GM23338 (cell line): ENCODE measurements at regions not wholly inside any gene's neighbourhood (a gene's known extent, or its start where the extent isn't known, plus 50 kb on each side); places are given as distances from the start of the nearest gene placed in this dataset.

Source experiments
- ATAC-seq: fragments of 200-7000 bp; cut with Tn5 transposase; 3 replicates; pipeline ENCODE4 v1.9.1; 2020
- DNase-seq: peaks from one replicate; pipeline ENCODE4 v3.0.0-alpha.2; 2015; ENCODE audit warnings: low spot score
- H2AFZ ChIP-seq: fragments of 200-600 bp; sonication (generic); 2 replicates; pipeline ENCODE4 v1.8.0; 2016; ENCODE audit warnings: antibody characterized with exemption, mild to moderate bottlenecking, moderate library complexity
- H3F3A ChIP-seq: fragments of 200-600 bp; sonication (generic); replicated peaks from 2 replicates; pipeline ENCODE4 v1.8.0; 2017; ENCODE audit warnings: antibody characterized with exemption, mixed run types, low read depth
- H3K27ac ChIP-seq: fragments of 200-600 bp; sonication (generic); 2 replicates; pipeline ENCODE4 v1.6.1; 2016; ENCODE audit warnings: low read depth
- H3K27me3 ChIP-seq: fragments of 200-600 bp; sonication (generic); 2 replicates; pipeline ENCODE4 v1.8.0; 2016; ENCODE audit warnings: mild to moderate bottlenecking, mixed run types, moderate library complexity; ENCODE audit not compliant: insufficient read depth
- H3K36me3 ChIP-seq: fragments of 200-600 bp; sonication (generic); 2 replicates; pipeline ENCODE4 v1.8.0; 2016; ENCODE audit warnings: mild to moderate bottlenecking; ENCODE audit not compliant: insufficient read depth
- H3K4me1 ChIP-seq: fragments of 200-600 bp; sonication (generic); 2 replicates; pipeline ENCODE4 v1.8.0; 2016; ENCODE audit warnings: mild to moderate bottlenecking, moderate library complexity; ENCODE audit not compliant: insufficient read depth
- H3K4me2 ChIP-seq: fragments of 200-600 bp; sonication (generic); 2 replicates; pipeline ENCODE4 v1.7.1; 2017; ENCODE audit warnings: mixed run types
- H3K4me3 ChIP-seq: fragments of 200-600 bp; sonication (generic); 2 replicates; pipeline ENCODE4 v1.6.1; 2016; ENCODE audit warnings: mixed run types
- H3K79me2 ChIP-seq: fragments of 200-600 bp; sonication (generic); replicated peaks from 2 replicates; pipeline ENCODE4 v1.8.0; 2017; ENCODE audit warnings: mild to moderate bottlenecking; ENCODE audit not compliant: insufficient read depth
- H3K9me2 ChIP-seq: fragments of 200-600 bp; sonication (generic); 2 replicates; pipeline ENCODE4 v1.8.0; 2017; ENCODE audit not compliant: insufficient read depth
- H4K20me1 ChIP-seq: fragments of 200-600 bp; sonication (generic); replicated peaks from 2 replicates; pipeline ENCODE4 v1.8.0; 2017; ENCODE audit warnings: mild to moderate bottlenecking; ENCODE audit not compliant: insufficient read depth
- H3K27ac Mint-ChIP-seq: 2 replicates; pipeline ENCODE4 v1.8.0; 2020; ENCODE audit warnings: inconsistent platforms, mild to moderate bottlenecking, moderate library complexity, mixed read lengths
- H3K27me3 Mint-ChIP-seq: 3 replicates; pipeline ENCODE4 v1.8.0; 2022; ENCODE audit warnings: low read depth, mild to moderate bottlenecking, moderate library complexity, mixed read lengths, inconsistent platforms; ENCODE audit not compliant: insufficient read depth, poor library complexity
- H3K36me3 Mint-ChIP-seq: 3 replicates; pipeline ENCODE4 v1.8.0; 2021; ENCODE audit warnings: low read depth, mild to moderate bottlenecking, inconsistent platforms, moderate library complexity, mixed read lengths
- H3K4me1 Mint-ChIP-seq: 3 replicates; pipeline ENCODE4 v1.8.0; 2020; ENCODE audit warnings: mild to moderate bottlenecking, inconsistent platforms, mixed read lengths
- H3K4me3 Mint-ChIP-seq: 3 replicates; pipeline ENCODE4 v1.8.0; 2021; ENCODE audit warnings: moderate library complexity, mild to moderate bottlenecking, inconsistent platforms, mixed read lengths
- H3K9me3 Mint-ChIP-seq: 3 replicates; pipeline ENCODE4 v1.8.0; 2020; ENCODE audit warnings: moderate library complexity, mild to moderate bottlenecking, inconsistent platforms, mixed read lengths
- CREB1 ChIP-seq: fragments of 250-450 bp; sonication (Bioruptor Pico); IDR thresholded peaks from 2 replicates; pipeline ENCODE4 v1.5.0; 2020; ENCODE audit warnings: low read depth, mild to moderate bottlenecking, moderate library complexity
- CTCF ChIP-seq, 2 experiments: fragments of 200-600 bp in 1 of 2; sonication (generic) in 1 of 2; conservative IDR thresholded peaks; 2 replicates each; pipeline versions ENCODE4 v1.5.1 to v1.6.1; 2016 to 2017; ENCODE audit warnings: antibody characterized with exemption in 2 of 2, low read depth in 2 of 2, mild to moderate bottlenecking in 2 of 2, moderate library complexity in 1 of 2
- ETS1 ChIP-seq: IDR thresholded peaks from 2 replicates; pipeline ENCODE4 v1.6.1; 2016; ENCODE audit warnings: antibody characterized with exemption
- EZH2 ChIP-seq: fragments of 200-600 bp; sonication (generic); IDR thresholded peaks from one replicate; pipeline ENCODE4 v1.8.0; 2017; ENCODE audit warnings: antibody characterized with exemption, mild to moderate bottlenecking, low read depth; ENCODE audit not compliant: unreplicated experiment
- EZH2phosphoT487 ChIP-seq: fragments of 200-600 bp; sonication (generic); IDR thresholded peaks from one replicate; pipeline ENCODE4 v1.8.1; 2018; ENCODE audit warnings: antibody characterized with exemption; ENCODE audit not compliant: unreplicated experiment
- JUNB ChIP-seq: IDR thresholded peaks from one replicate; pipeline ENCODE4 v1.6.1; 2016; ENCODE audit warnings: antibody characterized with exemption; ENCODE audit not compliant: unreplicated experiment
- NANOG ChIP-seq: IDR thresholded peaks from 2 replicates; pipeline ENCODE4 v1.6.1; 2016; ENCODE audit warnings: antibody characterized with exemption, borderline replicate concordance
- POLR2AphosphoS5 ChIP-seq: IDR thresholded peaks from 2 replicates; pipeline ENCODE4 v1.6.1; 2016; ENCODE audit warnings: antibody characterized with exemption, low read depth
- REST ChIP-seq: IDR thresholded peaks from one replicate; pipeline ENCODE4 v1.6.1; 2018; ENCODE audit warnings: antibody characterized with exemption; ENCODE audit not compliant: unreplicated experiment
- STAT1 ChIP-seq: IDR thresholded peaks from one replicate; pipeline ENCODE4 v1.6.1; 2016; ENCODE audit warnings: antibody characterized with exemption; ENCODE audit not compliant: unreplicated experiment
- ZNF114 ChIP-seq: fragments of 250-450 bp; sonication (Bioruptor Pico); IDR thresholded peaks from 2 replicates; pipeline ENCODE4 v1.5.0; 2020; ENCODE audit warnings: mild to moderate bottlenecking, moderate library complexity
- ZNF331 ChIP-seq: fragments of 250-450 bp; sonication (Bioruptor Pico); IDR thresholded peaks from 2 replicates; pipeline ENCODE4 v1.5.0; 2020; ENCODE audit warnings: low read depth, mild to moderate bottlenecking, moderate library complexity
- ZNF462 ChIP-seq: fragments of 250-450 bp; sonication (Bioruptor Pico); IDR thresholded peaks from 2 replicates; pipeline ENCODE4 v1.5.0; 2020; ENCODE audit warnings: mild to moderate bottlenecking, moderate library complexity

GRCh38 chr1:54465351-54465811 is 59.2 kb upstream of the SSBP3 start:
- Histone ChIP-seq H3F3A (no peaks in the 10 kb centered on the region; the same call in 1 of the 2 replicates), H3K27me3 (no peaks in the 10 kb centered on the region), H3K9me2 (peaks cover 10% of the 10 kb centered on the region; the same call in 1 of the 2 replicates), H3K27ac (no peak overlapping the region), H3K79me2 (no peaks in the 10 kb centered on the region), H3K4me1 (peaks cover 47% of the 10 kb centered on the region), H3K4me2 (0 out of 2 replicates have a peak overlapping the region, but pooled peaks have one; percentile 51), H2AFZ (peak overlapping the region; percentile 78; the same call in 1 of the 2 replicates), H4K20me1 (no peaks in the 10 kb centered on the region), H3K4me3 (no peak overlapping the region), H3K36me3 (no peaks in the 10 kb centered on the region)
- peaks cover 18% of the 10 kb centered on the region for H3K27me3 Mint-ChIP-seq
- ATAC-seq (no peak), DNase-seq (no peak)
- H3K4me1 Mint-ChIP-seq = peaks cover 47% of the 10 kb centered on the region
- TF ChIP-seq STAT1 = no peak
- TF ChIP-seq JUNB = no peak
- no peak for TF ChIP-seq ETS1
- no peak for TF ChIP-seq CTCF (conservative IDR thresholded peaks at IDR 0.05; ENCODE audit: low read depth in 2 of 2)
- no peak for TF ChIP-seq ZNF462 (CRISPR knock-in tag)
- TF ChIP-seq CREB1 (CRISPR knock-in tag) = no peak
- no peak for TF ChIP-seq EZH2phosphoT487
- TF ChIP-seq NANOG = no peak
- TF ChIP-seq EZH2 = no peak
- TF ChIP-seq POLR2AphosphoS5 = no peak
- TF ChIP-seq ZNF331 (CRISPR knock-in tag) = no peak
- TF ChIP-seq ZNF114 (CRISPR knock-in tag) = no peak
- TF ChIP-seq REST = no peak
- no peak overlapping the region; the same call in 2 of the 3 replicates for H3K4me3 Mint-ChIP-seq
- H3K36me3 Mint-ChIP-seq = peaks cover 4% of the 10 kb centered on the region; the same call in 2 of the 3 replicates
- peaks cover 6% of the 10 kb centered on the region; the same call in 1 of the 3 replicates for H3K9me3 Mint-ChIP-seq
- H3K27ac Mint-ChIP-seq = no peak overlapping the region; the same call in 1 of the 2 replicates
